ENCODE measurements at regions not wholly inside any gene's neighbourhood (a gene's known extent, or its start where the extent isn't known, plus 50 kb on each side); places are given as distances from the start of the nearest gene placed in this dataset.

DNA sequence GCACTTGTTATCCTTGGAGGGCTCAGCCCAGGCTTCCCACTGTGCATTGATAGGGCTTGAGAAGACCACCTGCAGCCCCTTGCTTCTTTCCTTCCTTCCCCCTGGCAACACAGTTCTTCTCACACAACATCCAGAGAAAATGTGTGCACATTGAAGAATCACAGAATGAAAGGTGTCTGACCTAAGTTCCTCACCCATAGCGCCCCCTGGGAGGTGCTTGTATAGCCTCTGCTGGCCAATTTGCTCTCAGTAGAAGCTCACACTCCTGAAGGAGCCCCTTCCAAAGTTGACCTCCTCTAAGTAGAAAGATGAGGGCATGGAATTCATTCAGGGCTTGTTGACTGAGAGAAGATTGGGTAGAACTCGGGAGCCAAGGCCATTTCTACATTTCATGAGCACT lies 758.4 kb upstream of the KLHL29 start:
- Histone ChIP-seq H3K36me3 (ENCODE audit: insufficient read depth) (no peaks in the 10 kb centered on the region), H3K27ac (ENCODE audit: low read depth) (no peak overlapping the region), H3K4me1 (ENCODE audit: insufficient read depth) (no peaks in the 10 kb centered on the region), H3K4me3 (ENCODE audit: low read depth, low read length) (no peak overlapping the region)
- no peak for DNase-seq (ENCODE audit: extremely low spot score)
- 57% methylated on average over 2 of the region's 2 CpGs for WGBS

DNA sequence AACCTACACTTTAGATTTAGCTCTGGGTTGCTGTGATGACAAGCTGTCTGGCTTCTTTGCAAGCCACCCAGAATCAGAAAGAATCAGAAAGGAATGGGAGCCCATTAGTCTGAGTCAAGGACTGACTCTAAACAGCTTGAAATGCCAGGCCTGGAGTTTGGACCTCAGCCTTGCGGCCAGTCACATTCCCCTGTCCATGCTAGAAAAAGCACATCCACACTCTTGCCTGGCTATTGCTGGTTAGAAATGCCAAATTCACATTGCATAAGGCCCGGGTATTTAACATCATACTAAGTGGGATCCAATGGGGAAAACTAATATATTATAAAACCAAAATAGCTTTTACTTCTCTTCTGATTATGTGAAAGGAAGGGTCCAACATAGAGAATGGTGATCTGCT lies 756.8 kb upstream of the KLHL29 start:
- no peaks in the 10 kb centered on the region for H3K4me1 ChIP-seq (ENCODE audit: insufficient read depth)
- no peak overlapping the region for H3K27ac ChIP-seq (ENCODE audit: low read depth)
- H3K4me3 ChIP-seq (ENCODE audit: low read depth, low read length): no peak overlapping the region
- H3K36me3 ChIP-seq (ENCODE audit: insufficient read depth): no peaks in the 10 kb centered on the region
- DNase-seq (ENCODE audit: extremely low spot score): no peak
- WGBS: 80% methylated on average over 2 of the region's 2 CpGs

GRCh38 chr2:22628906-22629305 lies 756.1 kb upstream of the KLHL29 start:
- 86% methylated on average over 3 of the region's 3 CpGs for WGBS

DNA sequence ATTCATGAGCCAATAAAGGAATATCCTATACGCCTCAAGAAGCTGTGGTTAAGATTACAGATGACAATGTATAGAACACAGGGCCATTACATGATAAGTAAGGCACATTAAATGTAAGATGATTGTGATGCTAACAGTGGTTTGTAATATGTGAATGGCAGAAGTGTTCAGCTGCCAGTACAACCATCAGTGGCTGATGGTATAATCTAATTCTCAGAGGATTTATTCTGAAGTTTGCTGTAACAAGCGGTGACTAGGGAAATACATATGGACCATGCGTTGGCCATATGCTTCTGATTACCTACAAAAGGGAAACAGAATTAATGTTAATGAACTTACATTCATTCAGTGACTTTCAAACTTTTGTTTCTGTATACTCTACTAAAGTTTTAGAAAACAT lies 750.8 kb upstream of the KLHL29 start:
- H3K4me3 ChIP-seq (ENCODE audit: low read depth, low read length): no peak overlapping the region
- H3K27ac ChIP-seq (ENCODE audit: low read depth): no peak overlapping the region
- H3K4me1 ChIP-seq (ENCODE audit: insufficient read depth): no peaks in the 10 kb centered on the region
- WGBS: 80% methylated on average over 3 of the region's 3 CpGs
- no peaks in the 10 kb centered on the region for H3K36me3 ChIP-seq (ENCODE audit: insufficient read depth)
- DNase-seq (ENCODE audit: extremely low spot score): no peak

More at GRCh38 chr2:22628906-22629305, 756.1 kb upstream of the KLHL29 start:
- no peaks in the 10 kb centered on the region for H3K4me1 ChIP-seq (ENCODE audit: insufficient read depth)
- H3K4me3 ChIP-seq (ENCODE audit: low read depth, low read length): no peak overlapping the region
- DNase-seq (ENCODE audit: extremely low spot score): no peak
- H3K36me3 ChIP-seq (ENCODE audit: insufficient read depth): no peaks in the 10 kb centered on the region
- no peak overlapping the region for H3K27ac ChIP-seq (ENCODE audit: low read depth)

DNA sequence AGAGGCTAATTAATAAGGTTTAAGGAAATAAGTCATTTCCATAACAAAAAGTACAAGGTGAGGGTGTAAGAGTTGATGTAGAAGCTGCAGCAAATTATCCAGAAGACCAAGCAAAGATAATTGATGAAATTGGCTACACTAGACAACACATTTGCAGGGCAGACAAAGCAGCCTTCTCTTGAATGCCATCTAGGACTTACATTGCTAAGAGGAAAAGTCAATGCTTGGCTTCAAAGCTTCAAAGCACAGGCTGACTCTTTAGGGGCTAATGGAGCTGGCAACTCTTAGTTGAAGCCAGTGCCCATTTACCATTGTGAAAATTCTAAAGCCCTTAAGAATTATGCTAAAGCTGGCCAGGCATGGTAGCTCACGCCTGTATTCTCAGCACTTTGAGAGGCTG lies 728.6 kb upstream of the KLHL29 start:
- no peak overlapping the region for H3K27ac ChIP-seq (ENCODE audit: low read depth)
- no peaks in the 10 kb centered on the region for H3K36me3 ChIP-seq (ENCODE audit: insufficient read depth)
- WGBS: 88% methylated on average over 1 of the region's 1 CpG
- no peak overlapping the region for H3K4me3 ChIP-seq (ENCODE audit: low read depth, low read length)
- no peaks in the 10 kb centered on the region for H3K4me1 ChIP-seq (ENCODE audit: insufficient read depth)
- no peak for DNase-seq (ENCODE audit: extremely low spot score)

- no peaks in the 10 kb centered on the region for H3K36me3 ChIP-seq (ENCODE audit: insufficient read depth)
- WGBS: 90% methylated on average over 6 of the region's 6 CpGs
- no peak overlapping the region for H3K27ac ChIP-seq (ENCODE audit: low read depth)
- DNase-seq (ENCODE audit: extremely low spot score): no peak
- no peaks in the 10 kb centered on the region for H3K4me1 ChIP-seq (ENCODE audit: insufficient read depth)
- H3K4me3 ChIP-seq (ENCODE audit: low read depth, low read length): no peak overlapping the region
Observed at GRCh38 chr2:22673529-22673928, 711.5 kb upstream of the KLHL29 start.

DNA sequence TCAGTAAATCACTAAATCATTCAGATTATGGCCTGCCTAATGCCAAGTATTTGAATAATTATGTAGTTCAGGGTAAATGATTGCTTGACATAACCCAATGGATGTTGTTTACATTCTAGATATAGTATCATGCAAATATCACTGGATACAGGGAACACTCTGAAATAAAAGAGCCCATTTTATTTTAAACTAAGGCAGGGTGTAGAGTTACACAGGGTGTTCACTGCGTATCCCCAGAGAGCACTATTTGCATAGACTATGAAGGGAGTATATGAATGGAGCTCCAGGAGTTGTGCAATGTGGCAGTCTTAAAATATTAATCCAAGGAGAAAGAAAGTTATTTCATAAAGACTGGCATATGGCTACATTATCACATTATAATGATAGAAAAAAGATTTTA lies 701.1 kb upstream of the KLHL29 start:
- H3K4me3 ChIP-seq (ENCODE audit: low read depth, low read length): no peak overlapping the region
- DNase-seq (ENCODE audit: extremely low spot score): no peak
- H3K27ac ChIP-seq (ENCODE audit: low read depth): no peak overlapping the region
- 64% methylated on average over 1 of the region's 1 CpG for WGBS
- H3K4me1 ChIP-seq (ENCODE audit: insufficient read depth): no peaks in the 10 kb centered on the region
- H3K36me3 ChIP-seq (ENCODE audit: insufficient read depth): no peaks in the 10 kb centered on the region

GRCh38 chr2:22690096-22690495 lies 694.9 kb upstream of the KLHL29 start:
- Histone ChIP-seq H3K27ac (ENCODE audit: low read depth) (no peak overlapping the region), H3K36me3 (ENCODE audit: insufficient read depth) (no peaks in the 10 kb centered on the region), H3K4me3 (ENCODE audit: low read depth, low read length) (no peak overlapping the region), H3K4me1 (ENCODE audit: insufficient read depth) (no peaks in the 10 kb centered on the region)
- no peak for DNase-seq (ENCODE audit: extremely low spot score)
- WGBS: 78% methylated on average over 1 of the region's 1 CpG

- no peak for DNase-seq (ENCODE audit: extremely low spot score)
- H3K4me1 ChIP-seq (ENCODE audit: insufficient read depth): no peaks in the 10 kb centered on the region
- 80% methylated on average over 5 of the region's 5 CpGs for WGBS
- H3K4me3 ChIP-seq (ENCODE audit: low read depth, low read length): no peak overlapping the region
- H3K27ac ChIP-seq (ENCODE audit: low read depth): no peak overlapping the region
- H3K36me3 ChIP-seq (ENCODE audit: insufficient read depth): no peaks in the 10 kb centered on the region
Observed at GRCh38 chr2:22691666-22692065, 693.3 kb upstream of the KLHL29 start.

DNA sequence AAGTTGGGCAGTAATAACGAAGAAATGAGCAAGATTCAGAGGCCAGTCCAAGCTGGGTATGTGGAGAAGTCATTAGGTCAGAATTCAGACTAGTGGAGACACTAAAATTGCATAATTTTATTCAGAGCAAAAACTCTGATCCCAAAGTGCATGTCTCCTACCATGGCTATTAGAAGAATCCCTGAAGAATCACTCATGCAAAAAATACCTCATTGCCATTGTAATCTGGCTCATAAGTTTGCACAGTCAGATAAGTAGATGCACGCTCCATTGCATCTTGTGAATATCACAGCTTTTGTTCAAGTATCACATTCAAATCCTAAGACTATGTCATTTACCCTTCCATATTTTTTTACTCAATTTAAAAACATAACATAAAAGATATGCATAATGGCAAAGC lies 692.2 kb upstream of the KLHL29 start:
- no peak for DNase-seq (ENCODE audit: extremely low spot score)
- H3K36me3 ChIP-seq (ENCODE audit: insufficient read depth): no peaks in the 10 kb centered on the region
- no peak overlapping the region for H3K27ac ChIP-seq (ENCODE audit: low read depth)
- 88% methylated on average over 2 of the region's 2 CpGs for WGBS
- no peak overlapping the region for H3K4me3 ChIP-seq (ENCODE audit: low read depth, low read length)
- no peaks in the 10 kb centered on the region for H3K4me1 ChIP-seq (ENCODE audit: insufficient read depth)

- H3K4me1 ChIP-seq (ENCODE audit: insufficient read depth): no peaks in the 10 kb centered on the region
- H3K4me3 ChIP-seq (ENCODE audit: low read depth, low read length): no peak overlapping the region
- DNase-seq (ENCODE audit: extremely low spot score): no peak
- H3K27ac ChIP-seq (ENCODE audit: low read depth): no peak overlapping the region
- no peaks in the 10 kb centered on the region for H3K36me3 ChIP-seq (ENCODE audit: insufficient read depth)
- 91% methylated on average over 2 of the region's 2 CpGs for whole genome bisulfite sequencing
Observed at GRCh38 chr2:22694300-22694699, 690.7 kb upstream of the KLHL29 start.

- WGBS: 65% methylated on average over 1 of the region's 1 CpG
- Histone ChIP-seq H3K4me1 (ENCODE audit: insufficient read depth) (no peaks in the 10 kb centered on the region), H3K36me3 (ENCODE audit: insufficient read depth) (no peaks in the 10 kb centered on the region), H3K27ac (ENCODE audit: low read depth) (no peak overlapping the region), H3K4me3 (ENCODE audit: low read depth, low read length) (no peak overlapping the region)
- DNase-seq (ENCODE audit: extremely low spot score): no peak
Observed at GRCh38 chr2:22694856-22695255, 690.1 kb upstream of the KLHL29 start.

DNA sequence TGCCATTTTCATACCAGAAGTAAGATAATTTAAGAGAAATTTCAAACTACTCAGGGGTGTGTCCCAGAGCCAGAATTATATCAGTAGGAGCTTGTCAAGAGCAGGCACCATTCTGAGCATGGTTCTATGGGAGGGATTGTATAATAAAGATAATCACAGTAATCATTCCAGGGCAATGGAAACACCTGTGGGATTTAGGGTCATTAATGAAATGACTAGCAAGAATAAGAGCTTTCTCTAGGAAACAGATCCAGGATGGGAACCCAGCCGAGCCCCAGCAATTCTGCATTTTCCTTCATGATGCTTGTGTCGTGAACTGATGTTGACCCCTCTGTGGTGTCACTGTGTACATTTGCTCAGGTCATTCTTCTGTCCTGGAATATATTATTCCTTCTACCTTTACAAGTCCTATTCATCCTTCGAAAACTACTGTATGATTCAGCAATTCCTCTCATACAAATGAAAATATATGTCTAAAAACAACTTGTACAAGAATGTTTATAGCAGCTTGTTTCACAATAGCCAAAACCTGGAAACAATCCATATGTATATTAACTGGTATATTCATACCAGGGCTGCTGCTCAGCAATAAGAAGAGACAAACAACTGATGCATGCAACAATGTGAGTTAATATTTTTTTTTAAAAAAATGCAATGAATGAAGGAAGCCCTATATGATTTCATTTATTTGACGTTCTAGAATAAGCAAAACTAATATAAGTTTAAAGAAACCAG lies 687.8 kb upstream of the KLHL29 start:
- Histone ChIP-seq H3K36me3 (ENCODE audit: insufficient read depth) (no peaks in the 10 kb centered on the region), H3K4me3 (ENCODE audit: low read depth, low read length) (no peak overlapping the region), H3K27ac (ENCODE audit: low read depth) (no peak overlapping the region), H3K4me1 (ENCODE audit: insufficient read depth) (no peaks in the 10 kb centered on the region)
- 79% methylated on average over 4 of the region's 4 CpGs for WGBS
- no peak for DNase-seq (ENCODE audit: extremely low spot score)

- Histone ChIP-seq H3K4me1 (ENCODE audit: insufficient read depth) (no peaks in the 10 kb centered on the region), H3K27ac (ENCODE audit: low read depth) (no peak overlapping the region), H3K4me3 (ENCODE audit: low read depth, low read length) (no peak overlapping the region), H3K36me3 (ENCODE audit: insufficient read depth) (no peaks in the 10 kb centered on the region)
- 54% methylated on average over 2 of the region's 2 CpGs for WGBS
- no peak for DNase-seq (ENCODE audit: extremely low spot score)
Observed at GRCh38 chr2:22701561-22702160, 683.3 kb upstream of the KLHL29 start.

Data from urinary bladder (tissue), 3 donors.